ENCODE measurements at regions not wholly inside any gene's neighbourhood (a gene's known extent, or its start where the extent isn't known, plus 50 kb on each side); places are given as distances from the start of the nearest gene placed in this dataset.

- no peaks in the 10 kb centered on the region for H3K4me1 Mint-ChIP-seq
- no peak overlapping the region for H3K4me3 ChIP-seq (ENCODE audit: low read length)
- H3K27ac Mint-ChIP-seq, result no peak overlapping the region
- H3K36me3 ChIP-seq (ENCODE audit: control insufficient read depth, insufficient read depth, low read length), result no peaks in the 10 kb centered on the region
- no peaks in the 10 kb centered on the region for H3K27me3 ChIP-seq (ENCODE audit: control insufficient read depth, insufficient read depth, low read length)
- H3K4me1 ChIP-seq (ENCODE audit: control insufficient read depth, insufficient read depth, low read length), result no peaks in the 10 kb centered on the region
- WGBS (ENCODE audit: insufficient coverage), result 93% methylated on average over 4 of the region's 4 CpGs
- H3K9me3 ChIP-seq (ENCODE audit: control insufficient read depth, insufficient read depth, low read length), result peaks cover 18% of the 10 kb centered on the region
- peaks cover 11 to 27% of the 10 kb centered on the region in 2 donors for H3K9me3 Mint-ChIP-seq
- ATAC-seq (no peak), DNase-seq (no peak)
- TF ChIP-seq, protein P1, sequence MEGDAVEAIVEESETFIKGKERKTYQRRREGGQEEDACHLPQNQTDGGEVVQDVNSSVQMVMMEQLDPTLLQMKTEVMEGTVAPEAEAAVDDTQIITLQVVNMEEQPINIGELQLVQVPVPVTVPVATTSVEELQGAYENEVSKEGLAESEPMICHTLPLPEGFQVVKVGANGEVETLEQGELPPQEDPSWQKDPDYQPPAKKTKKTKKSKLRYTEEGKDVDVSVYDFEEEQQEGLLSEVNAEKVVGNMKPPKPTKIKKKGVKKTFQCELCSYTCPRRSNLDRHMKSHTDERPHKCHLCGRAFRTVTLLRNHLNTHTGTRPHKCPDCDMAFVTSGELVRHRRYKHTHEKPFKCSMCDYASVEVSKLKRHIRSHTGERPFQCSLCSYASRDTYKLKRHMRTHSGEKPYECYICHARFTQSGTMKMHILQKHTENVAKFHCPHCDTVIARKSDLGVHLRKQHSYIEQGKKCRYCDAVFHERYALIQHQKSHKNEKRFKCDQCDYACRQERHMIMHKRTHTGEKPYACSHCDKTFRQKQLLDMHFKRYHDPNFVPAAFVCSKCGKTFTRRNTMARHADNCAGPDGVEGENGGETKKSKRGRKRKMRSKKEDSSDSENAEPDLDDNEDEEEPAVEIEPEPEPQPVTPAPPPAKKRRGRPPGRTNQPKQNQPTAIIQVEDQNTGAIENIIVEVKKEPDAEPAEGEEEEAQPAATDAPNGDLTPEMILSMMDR (IDR thresholded peaks at IDR 0.05), result no peak
- peaks cover 5% of the 10 kb centered on the region for H3K36me3 Mint-ChIP-seq
- H3K4me3 Mint-ChIP-seq, result no peak overlapping the region
- no peaks in the 10 kb centered on the region for H3K27me3 Mint-ChIP-seq (ENCODE audit: low read depth in 2 of 2)
- no peak overlapping the region for H3K27ac ChIP-seq (ENCODE audit: low read length)
- intact Hi-C loops (cut with micrococcal nuclease), result no loop called here
Measured at GRCh38 chr6:76818451-76818850, 644.8 kb downstream of the HTR1B start.

DNA sequence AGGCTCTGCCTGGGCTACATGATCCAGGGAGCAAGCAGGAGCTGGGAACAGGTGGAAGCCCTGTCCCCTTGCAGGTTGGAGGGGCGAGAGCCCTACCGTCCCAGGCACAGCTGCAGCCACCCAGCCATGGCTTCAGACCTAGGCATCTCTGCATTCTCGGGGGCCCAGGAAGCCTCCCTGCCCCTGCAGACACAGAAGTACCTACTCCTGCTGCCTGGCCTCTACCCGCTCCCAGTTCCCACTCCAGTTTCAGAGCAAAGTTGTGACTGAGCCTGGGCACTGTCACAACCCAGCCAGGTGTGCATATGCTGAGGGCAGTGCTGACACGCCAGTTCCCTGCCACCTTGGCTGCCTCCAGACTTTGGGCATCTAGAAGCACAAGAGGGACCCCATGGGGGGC, 645.9 kb downstream of the HTR1B start:
- Histone ChIP-seq H3K9me3 (ENCODE audit: control insufficient read depth, insufficient read depth, low read length) (peaks cover 15% of the 10 kb centered on the region), H3K4me3 (ENCODE audit: low read length) (no peak overlapping the region), H3K27ac (ENCODE audit: low read length) (no peak overlapping the region), H3K4me1 (ENCODE audit: control insufficient read depth, insufficient read depth, low read length) (no peaks in the 10 kb centered on the region), H3K27me3 (ENCODE audit: control insufficient read depth, insufficient read depth, low read length) (no peaks in the 10 kb centered on the region), H3K36me3 (ENCODE audit: control insufficient read depth, insufficient read depth, low read length) (no peaks in the 10 kb centered on the region)
- TF ChIP-seq, protein P1 (IDR thresholded peaks at IDR 0.05), result no peak
- Mint-ChIP-seq H3K36me3 (peaks cover 13% of the 10 kb centered on the region), H3K4me3 (no peak overlapping the region), H3K9me3 (peaks cover 17 to 29% of the 10 kb centered on the region in 2 donors), H3K27me3 (ENCODE audit: low read depth in 2 of 2) (no peaks in the 10 kb centered on the region), H3K4me1 (no peaks in the 10 kb centered on the region), H3K27ac (no peak overlapping the region)
- no peak for ATAC-seq
- 79% methylated on average over 5 of the region's 5 CpGs for WGBS (ENCODE audit: insufficient coverage)
- intact Hi-C loops (cut with micrococcal nuclease), result no loop called here
- DNase-seq, result no peak

- TF ChIP-seq, protein P1 (IDR thresholded peaks at IDR 0.05), result no peak
- Mint-ChIP-seq H3K4me3 (no peak overlapping the region), H3K27ac (no peak overlapping the region), H3K9me3 (peaks cover 12 to 16% of the 10 kb centered on the region in 2 donors), H3K36me3 (peaks cover 11% of the 10 kb centered on the region), H3K27me3 (ENCODE audit: low read depth in 2 of 2) (no peaks in the 10 kb centered on the region), H3K4me1 (no peaks in the 10 kb centered on the region)
- Histone ChIP-seq H3K4me1 (ENCODE audit: control insufficient read depth, insufficient read depth, low read length) (no peaks in the 10 kb centered on the region), H3K9me3 (ENCODE audit: control insufficient read depth, insufficient read depth, low read length) (peaks cover 21% of the 10 kb centered on the region), H3K4me3 (ENCODE audit: low read length) (no peak overlapping the region), H3K27me3 (ENCODE audit: control insufficient read depth, insufficient read depth, low read length) (no peaks in the 10 kb centered on the region), H3K27ac (ENCODE audit: low read length) (no peak overlapping the region), H3K36me3 (ENCODE audit: control insufficient read depth, insufficient read depth, low read length) (no peaks in the 10 kb centered on the region)
- DNase-seq (no peak), ATAC-seq (no peak)
- intact Hi-C loops (cut with micrococcal nuclease), result no loop called here
- 62% methylated on average over 4 of the region's 7 CpGs for WGBS (ENCODE audit: insufficient coverage)
Measured at GRCh38 chr6:76814496-76815458, 648.5 kb downstream of the HTR1B start.

All from natural killer cell (primary cell).